Left forelimb (tissue), 1 donor: ENCODE measurements at regions not wholly inside any gene's neighbourhood (a gene's known extent, or its start where the extent isn't known, plus 50 kb on each side); places are given as distances from the start of the nearest gene placed in this dataset.

Experiments
- DNase-seq: peaks from one replicate; pipeline ENCODE4 v3.0.0-alpha.2; 2018; ENCODE audit warnings: low spot score

- no peak for DNase-seq
Observed at GRCh38 chr6:65818576-65818975, 111.5 kb upstream of the EYS start.

GRCh38 chr6:65816991-65817390 lies 110.0 kb upstream of the EYS start:
- DNase-seq = no peak

- no peak for DNase-seq
Observed at GRCh38 chr6:65814071-65814470, 107.0 kb upstream of the EYS start.

GRCh38 chr6:65803186-65803585 lies 96.2 kb upstream of the EYS start:
- DNase-seq = no peak

GRCh38 chr6:65799389-65799788 lies 92.4 kb upstream of the EYS start:
- DNase-seq = no peak

- DNase-seq = no peak
Observed at GRCh38 chr6:65798280-65799014, 91.4 kb upstream of the EYS start.

- no peak for DNase-seq
Observed at GRCh38 chr6:65790666-65791065, 83.6 kb upstream of the EYS start.

GRCh38 chr6:65787787-65788186 lies 80.8 kb upstream of the EYS start:
- no peak for DNase-seq

DNA sequence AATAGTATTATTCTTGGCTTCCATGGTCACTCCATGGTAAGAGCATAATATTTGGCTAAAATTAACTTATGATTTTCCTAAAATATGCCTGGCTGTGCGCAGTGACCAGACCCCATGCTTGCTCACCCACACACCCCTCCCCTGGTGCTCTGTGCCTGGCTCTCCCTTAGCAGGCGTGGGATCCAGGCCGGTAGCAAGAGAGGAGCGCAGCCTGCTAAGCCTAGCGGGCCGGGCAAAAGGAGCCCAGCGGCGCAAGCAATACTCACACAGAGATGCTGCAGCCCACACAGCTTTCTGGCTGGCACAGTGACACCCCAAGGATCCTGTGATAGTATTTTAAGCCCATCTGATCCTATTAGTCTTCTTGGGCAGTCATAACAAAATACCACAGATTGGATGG lies 79.8 kb upstream of the EYS start:
- DNase-seq = no peak

- DNase-seq = no peak
Observed at GRCh38 chr6:65780691-65781090, 73.7 kb upstream of the EYS start.

DNA sequence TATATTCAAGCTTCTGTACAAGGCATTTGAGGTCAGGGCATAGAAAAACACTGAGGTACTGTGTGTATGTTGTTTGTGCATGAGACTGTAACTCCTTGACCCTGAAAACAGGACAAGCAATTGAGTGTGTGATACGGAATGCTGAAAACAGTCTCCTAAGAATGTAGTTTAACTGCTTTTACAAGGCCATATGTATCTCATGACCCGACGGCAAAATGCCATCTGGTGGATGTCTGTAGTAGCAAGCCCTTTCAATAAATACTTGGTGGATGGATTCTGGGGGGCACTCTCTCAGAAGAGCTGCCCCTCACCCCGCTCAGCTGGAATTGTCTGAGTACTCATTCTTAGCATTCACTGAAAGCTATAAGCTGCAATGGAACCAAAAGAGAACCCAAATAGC lies 69.3 kb upstream of the EYS start:
- no peak for DNase-seq

DNA sequence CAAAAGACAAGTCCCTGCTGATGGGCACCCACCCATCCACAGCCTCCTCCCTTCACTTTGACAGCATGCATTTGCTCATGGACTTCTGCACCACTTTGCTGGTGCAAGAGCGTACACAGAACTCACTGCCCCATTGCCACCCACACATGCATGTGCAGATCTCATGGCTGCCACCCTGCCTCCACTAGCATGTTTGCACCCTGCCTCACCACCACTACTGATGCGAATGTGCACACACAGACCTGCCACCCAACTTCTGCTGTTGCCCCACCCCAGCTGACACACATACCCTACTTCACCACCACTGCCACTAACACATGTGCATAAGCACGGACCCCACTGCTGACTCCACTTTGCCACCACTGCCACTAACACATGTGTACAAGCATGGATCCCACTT lies 64.9 kb upstream of the EYS start:
- DNase-seq = no peak

DNA sequence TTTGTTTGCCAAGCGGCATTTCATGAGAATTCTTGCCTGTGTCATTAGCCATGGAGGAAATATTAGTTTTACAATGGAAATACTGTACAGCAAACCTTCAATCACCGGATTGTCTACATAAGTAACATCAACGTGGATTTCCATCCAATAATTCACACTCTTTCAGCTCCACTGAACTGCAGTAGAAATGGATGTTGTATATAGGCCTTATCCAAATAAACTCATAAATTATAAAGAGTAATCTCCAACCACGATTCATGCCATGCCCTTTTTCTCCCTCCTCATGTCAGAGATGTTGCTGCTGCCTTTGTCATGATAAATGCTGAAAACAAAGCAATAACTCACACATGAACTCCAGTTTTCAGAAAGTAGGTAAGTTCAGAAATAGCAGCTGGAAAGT lies 54.9 kb upstream of the EYS start:
- DNase-seq = no peak

DNA sequence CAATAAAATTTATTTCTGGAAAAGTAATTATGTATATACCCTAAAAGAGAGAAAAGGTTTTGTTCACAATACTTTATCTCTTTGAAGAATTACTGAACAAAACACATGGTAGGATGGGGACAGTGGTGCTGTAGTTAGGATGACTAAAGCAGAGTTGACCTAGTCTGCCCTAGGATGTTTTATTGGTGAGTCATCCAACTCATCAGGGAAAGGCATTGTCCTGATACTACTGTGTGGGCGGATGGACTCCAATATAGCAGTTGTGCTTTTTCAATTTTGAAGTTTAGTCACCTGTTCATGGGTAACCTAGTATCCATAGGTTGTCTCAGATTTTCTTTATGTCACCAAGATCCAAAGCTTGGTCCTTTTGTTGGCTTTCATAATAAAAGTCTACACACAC lies 53.3 kb upstream of the EYS start:
- no peak for DNase-seq
